WTC11 (cell line): ENCODE measurements at regions not wholly inside any gene's neighbourhood (a gene's known extent, or its start where the extent isn't known, plus 50 kb on each side); places are given as distances from the start of the nearest gene placed in this dataset.

Experiments
- ZNF138 ChIP-seq: sonication (generic); formaldehyde crosslinking; conservative IDR thresholded peaks from 2 replicates; pipeline ENCODE4 v1.8.1; 2022; ENCODE audit warnings: mild to moderate bottlenecking, moderate library complexity, missing genetic modification reagents
- TF ChIP-seq, protein P1 (sequence below): fragments of 200-600 bp; IDR thresholded peaks from 2 replicates; pipeline ENCODE4 v1.8.0; 2022; ENCODE audit warnings: antibody characterized with exemption

DNA sequence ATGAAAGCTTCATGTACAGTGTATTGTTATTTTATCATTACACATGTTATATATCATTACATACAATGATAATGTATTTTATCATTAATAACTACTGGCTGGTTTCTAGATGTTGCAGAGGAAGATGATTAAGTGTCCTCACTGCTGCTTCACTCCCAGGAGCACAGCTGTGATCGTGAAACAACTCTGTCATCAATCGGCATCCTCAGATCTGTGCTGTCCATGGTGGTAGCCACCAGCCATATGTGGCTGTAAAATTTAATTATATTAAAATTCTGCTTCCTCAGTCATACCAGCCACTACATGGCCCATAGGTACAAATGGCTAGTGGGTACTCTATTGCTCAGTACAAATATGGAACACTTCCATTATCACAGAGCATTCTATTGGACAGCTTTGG is 379.4 kb upstream of the CFAP20DC start:
- TF ChIP-seq, protein P1, sequence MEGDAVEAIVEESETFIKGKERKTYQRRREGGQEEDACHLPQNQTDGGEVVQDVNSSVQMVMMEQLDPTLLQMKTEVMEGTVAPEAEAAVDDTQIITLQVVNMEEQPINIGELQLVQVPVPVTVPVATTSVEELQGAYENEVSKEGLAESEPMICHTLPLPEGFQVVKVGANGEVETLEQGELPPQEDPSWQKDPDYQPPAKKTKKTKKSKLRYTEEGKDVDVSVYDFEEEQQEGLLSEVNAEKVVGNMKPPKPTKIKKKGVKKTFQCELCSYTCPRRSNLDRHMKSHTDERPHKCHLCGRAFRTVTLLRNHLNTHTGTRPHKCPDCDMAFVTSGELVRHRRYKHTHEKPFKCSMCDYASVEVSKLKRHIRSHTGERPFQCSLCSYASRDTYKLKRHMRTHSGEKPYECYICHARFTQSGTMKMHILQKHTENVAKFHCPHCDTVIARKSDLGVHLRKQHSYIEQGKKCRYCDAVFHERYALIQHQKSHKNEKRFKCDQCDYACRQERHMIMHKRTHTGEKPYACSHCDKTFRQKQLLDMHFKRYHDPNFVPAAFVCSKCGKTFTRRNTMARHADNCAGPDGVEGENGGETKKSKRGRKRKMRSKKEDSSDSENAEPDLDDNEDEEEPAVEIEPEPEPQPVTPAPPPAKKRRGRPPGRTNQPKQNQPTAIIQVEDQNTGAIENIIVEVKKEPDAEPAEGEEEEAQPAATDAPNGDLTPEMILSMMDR, result no peak
- TF ChIP-seq ZNF138 (CRISPR knock-in tag), result no peak
